ENCODE measurements at regions not wholly inside any gene's neighbourhood (a gene's known extent, or its start where the extent isn't known, plus 50 kb on each side); places are given as distances from the start of the nearest gene placed in this dataset.

GRCh38 chr11:106236295-106236694, 158.8 kb downstream of the AASDHPPT start:
- TF ChIP-seq POLR2AphosphoS5 (IDR thresholded peaks at IDR 0.05) (no peak), CTCF (IDR thresholded peaks at IDR 0.05) (no peak)

All from breast epithelium (tissue), 3 donors.